DOHH2 (cell line): ENCODE measurements at regions not wholly inside any gene's neighbourhood (a gene's known extent, or its start where the extent isn't known, plus 50 kb on each side); places are given as distances from the start of the nearest gene placed in this dataset.

Experiments used
- EZH2phosphoT487 ChIP-seq: fragments of 200-600 bp; sonication (generic); IDR thresholded peaks from 2 replicates; pipeline ENCODE4 v1.6.1; 2017; ENCODE audit warnings: borderline replicate concordance, mild to moderate bottlenecking, antibody characterized with exemption, low read length, moderate library complexity, mixed read lengths
- TF ChIP-seq, protein P1 (sequence below): fragments of 200-600 bp; sonication (generic); IDR thresholded peaks from one replicate; pipeline ENCODE4 v1.5.1; 2014; ENCODE audit warnings: antibody characterized with exemption, mild to moderate bottlenecking, low read depth, low read length; ENCODE audit not compliant: poor library complexity, severe bottlenecking

DNA sequence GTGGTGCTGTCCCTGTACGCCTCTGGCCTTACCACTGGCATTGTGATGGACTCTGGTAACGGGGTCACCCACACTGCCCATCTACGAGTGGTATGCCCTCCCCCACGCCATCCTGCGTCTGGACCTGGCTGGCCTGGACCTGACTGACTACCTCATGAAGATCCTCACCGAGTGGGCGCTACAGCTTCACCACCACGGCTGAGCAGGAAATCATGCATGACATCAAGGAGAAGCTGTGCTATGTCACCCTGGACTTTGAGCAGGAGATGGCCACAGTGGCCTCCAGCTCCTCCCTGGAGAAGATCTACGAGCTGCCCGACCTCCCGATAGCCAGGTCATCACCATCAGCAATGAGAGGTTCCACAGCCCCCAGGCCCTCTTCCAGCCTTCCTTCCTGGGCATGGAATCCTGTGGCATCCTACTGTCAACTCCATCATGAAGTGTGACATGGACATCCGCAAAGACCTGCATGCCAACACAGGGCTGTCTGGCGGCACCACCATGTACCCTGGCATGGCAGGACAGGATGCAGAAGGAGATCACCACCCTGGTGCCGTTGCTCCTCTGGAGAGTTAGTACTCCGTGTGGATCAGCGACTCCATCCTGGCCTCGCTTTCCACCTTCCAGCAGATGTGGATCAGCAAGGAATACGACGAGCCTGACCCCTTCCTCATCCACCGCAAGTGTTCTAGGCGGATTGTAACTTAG lies 434.2 kb upstream of the RGMB start:
- TF ChIP-seq, protein P1, sequence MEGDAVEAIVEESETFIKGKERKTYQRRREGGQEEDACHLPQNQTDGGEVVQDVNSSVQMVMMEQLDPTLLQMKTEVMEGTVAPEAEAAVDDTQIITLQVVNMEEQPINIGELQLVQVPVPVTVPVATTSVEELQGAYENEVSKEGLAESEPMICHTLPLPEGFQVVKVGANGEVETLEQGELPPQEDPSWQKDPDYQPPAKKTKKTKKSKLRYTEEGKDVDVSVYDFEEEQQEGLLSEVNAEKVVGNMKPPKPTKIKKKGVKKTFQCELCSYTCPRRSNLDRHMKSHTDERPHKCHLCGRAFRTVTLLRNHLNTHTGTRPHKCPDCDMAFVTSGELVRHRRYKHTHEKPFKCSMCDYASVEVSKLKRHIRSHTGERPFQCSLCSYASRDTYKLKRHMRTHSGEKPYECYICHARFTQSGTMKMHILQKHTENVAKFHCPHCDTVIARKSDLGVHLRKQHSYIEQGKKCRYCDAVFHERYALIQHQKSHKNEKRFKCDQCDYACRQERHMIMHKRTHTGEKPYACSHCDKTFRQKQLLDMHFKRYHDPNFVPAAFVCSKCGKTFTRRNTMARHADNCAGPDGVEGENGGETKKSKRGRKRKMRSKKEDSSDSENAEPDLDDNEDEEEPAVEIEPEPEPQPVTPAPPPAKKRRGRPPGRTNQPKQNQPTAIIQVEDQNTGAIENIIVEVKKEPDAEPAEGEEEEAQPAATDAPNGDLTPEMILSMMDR = no peak
- TF ChIP-seq EZH2phosphoT487 = no peak
